ENCODE measurements at regions not wholly inside any gene's neighbourhood (a gene's known extent, or its start where the extent isn't known, plus 50 kb on each side); places are given as distances from the start of the nearest gene placed in this dataset.
"Not testable (repeated sequence)": the region's sequence is repeated elsewhere in the genome, so short reads cannot be mapped to it uniquely, and the experiment has no call there.

DNA sequence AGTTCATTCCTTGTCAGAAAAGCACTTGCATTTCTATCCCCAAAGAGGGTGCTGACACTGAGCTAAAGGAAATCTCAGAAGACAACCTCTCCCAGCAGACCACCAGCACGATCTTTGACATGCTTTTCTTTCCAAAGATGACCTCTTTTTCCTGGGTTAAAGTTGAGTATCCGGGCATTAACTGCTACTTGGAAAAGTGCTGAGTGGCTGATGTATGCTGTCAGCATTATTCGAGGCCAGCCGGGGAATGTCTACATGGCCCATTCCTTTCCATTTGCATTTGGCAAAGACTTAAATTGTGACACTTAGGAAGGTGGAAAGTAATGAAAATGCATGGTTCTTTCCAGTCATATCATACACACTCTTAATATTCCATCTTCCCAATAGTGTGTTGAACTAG is 90.6 kb upstream of the SKAP2 start:
- no peak for DNase-seq

- no peak for DNase-seq
These were observed 87.1 kb upstream of the SKAP2 start for GRCh38 chr7:26951407-26951950.

DNA sequence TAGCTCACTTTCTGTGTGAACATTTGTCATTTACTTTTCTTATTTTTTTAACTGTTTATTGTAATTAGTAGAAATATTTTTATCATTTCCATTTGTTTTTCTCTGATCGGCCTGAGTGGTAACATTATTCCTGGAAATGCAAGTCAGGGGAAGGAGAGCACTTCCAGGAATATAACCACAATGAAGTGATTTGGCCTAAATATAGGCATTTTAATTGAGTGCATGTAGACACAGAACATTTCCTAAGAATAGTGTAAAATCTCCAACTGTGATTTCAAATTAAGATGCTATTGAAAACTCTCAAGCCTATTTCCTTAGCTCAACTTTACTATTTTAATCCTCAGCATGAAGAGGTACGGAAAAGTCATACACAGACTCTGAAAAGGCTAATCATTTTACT is 86.5 kb upstream of the SKAP2 start:
- DNase-seq = no peak

DNA sequence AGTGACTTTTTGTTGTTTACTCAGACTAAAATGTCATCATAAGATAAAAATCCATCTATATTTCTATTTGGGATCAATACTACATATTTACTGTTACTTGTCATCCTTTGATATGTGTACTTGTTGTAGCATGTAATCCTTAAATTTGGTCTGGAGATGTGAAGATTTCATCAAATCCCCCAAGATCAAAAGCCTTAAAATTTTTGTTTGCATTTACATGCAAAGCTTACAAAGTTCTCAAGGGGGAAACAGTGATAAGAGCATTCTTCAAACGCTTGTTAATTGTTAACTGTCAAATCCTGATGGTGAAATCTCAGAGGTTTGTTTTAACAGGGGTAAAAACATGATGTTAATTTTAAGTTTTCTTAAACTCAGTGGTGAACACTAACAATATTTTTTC is 84.9 kb upstream of the SKAP2 start:
- DNase-seq = no peak

DNA sequence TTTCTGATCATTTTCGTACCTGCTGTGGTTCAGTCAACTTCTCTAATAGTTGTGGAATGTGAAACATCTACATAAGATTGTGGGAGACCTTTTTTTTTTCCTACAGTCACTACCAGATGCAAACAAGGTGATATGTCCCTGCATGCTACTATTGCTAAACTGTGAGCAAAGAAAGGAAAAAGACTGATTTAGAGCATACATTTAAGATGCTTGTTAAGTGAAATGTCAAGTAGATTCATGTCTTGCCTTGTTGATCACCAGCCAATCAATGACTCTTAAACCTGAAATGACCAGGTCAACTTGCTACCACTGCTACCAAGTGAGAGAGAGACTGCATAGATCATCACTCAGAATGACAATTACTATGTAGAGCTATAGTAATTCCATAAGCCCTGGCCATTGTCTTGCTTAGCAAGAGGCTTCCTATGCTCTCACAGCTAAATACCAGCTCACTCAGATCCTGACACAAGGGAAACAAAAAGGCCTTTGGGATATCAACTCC is 84.3 kb upstream of the SKAP2 start:
- DNase-seq = no peak

- no peak for DNase-seq
These were observed 80.3 kb upstream of the SKAP2 start for GRCh38 chr7:26944501-26945358.

GRCh38 chr7:26937939-26938623 is 73.7 kb upstream of the SKAP2 start:
- DNase-seq = no peak

GRCh38 chr7:26937306-26937705 is 72.9 kb upstream of the SKAP2 start:
- DNase-seq = no peak

DNA sequence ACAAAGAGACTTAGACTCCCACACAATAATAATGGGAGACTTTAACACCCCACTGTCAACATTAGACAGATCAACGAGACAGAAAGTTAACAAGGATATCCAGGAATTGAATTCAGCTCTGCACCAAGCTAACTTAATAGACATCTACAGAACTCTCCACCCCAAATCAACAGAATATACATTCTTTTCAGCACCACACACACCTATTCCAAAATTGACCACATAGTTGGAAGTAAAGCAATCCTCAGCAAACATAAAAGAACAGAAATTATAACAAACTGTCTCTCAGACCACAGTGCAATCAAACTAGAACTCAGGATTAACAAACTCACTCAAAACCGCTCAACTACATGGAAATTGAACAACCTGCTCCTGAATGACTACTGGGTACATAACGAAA is 68.2 kb upstream of the SKAP2 start:
- not testable (repeated sequence) for DNase-seq

- no peak for DNase-seq
These were observed 66.5 kb upstream of the SKAP2 start for GRCh38 chr7:26930845-26931244.

DNA sequence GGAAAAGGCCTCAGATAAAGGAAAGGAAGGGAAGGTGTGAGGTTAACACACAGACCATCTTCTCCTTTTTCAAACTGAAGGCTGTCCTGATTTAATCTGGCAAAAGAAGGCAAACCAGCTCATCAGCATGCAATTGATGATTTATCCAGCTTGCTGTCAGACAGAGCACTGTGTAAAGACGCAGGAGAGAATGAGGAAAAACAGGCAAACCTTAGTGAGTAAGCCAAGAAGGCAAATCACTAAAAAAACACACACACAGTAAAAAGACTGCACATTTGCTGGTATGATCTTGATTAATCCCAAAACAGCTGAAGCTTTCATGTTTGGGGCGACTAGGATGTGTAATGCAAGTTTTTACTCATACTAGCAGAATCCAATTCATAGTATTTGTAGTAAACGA is 65.8 kb upstream of the SKAP2 start:
- DNase-seq = no peak

- no peak for DNase-seq
These were observed 64.4 kb upstream of the SKAP2 start for GRCh38 chr7:26928703-26929347.

GRCh38 chr7:26925768-26926167 is 61.4 kb upstream of the SKAP2 start:
- no peak for DNase-seq

DNA sequence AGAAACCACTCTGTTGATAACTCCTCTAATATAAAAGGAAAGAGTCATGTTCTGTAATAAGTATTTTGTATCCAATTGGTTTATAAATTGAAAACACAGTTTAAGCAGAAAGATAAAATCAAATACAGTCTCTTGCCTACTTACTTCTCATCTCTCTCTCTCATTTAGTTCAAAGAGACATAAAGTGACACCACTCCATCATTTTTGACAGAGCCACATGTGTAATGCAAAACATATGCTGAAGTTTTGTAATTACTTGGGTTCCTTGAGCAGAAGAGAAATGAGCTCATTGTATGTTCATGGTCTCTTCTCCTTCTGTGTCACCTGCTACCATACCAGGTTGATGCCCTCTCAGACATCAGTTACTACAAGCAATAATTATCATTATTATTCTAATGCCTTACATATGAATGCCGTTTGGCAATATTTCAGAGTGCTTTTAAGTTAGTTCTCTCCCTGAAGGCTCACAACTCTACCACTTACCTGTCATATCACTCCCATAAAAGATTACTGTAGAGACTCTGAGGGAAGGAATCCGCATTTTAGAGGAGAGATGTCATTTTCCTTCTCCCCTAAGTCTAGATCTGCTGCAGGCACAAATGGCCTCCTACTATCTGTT is 59.9 kb upstream of the SKAP2 start:
- DNase-seq = no peak

- no peak for DNase-seq
These were observed 55.6 kb upstream of the SKAP2 start for GRCh38 chr7:26919906-26920493.

GRCh38 chr7:26918241-26918640 is 53.9 kb upstream of the SKAP2 start:
- no peak for DNase-seq

GRCh38 chr7:26916779-26917320 is 52.5 kb upstream of the SKAP2 start:
- DNase-seq = no peak

GRCh38 chr7:26916336-26916735 is 51.9 kb upstream of the SKAP2 start:
- DNase-seq = no peak

Data from CD4-positive, alpha-beta T cell treated with Interleukin-17A for 1 hour (primary cell).